ENCODE measurements at regions not wholly inside any gene's neighbourhood (a gene's known extent, or its start where the extent isn't known, plus 50 kb on each side); places are given as distances from the start of the nearest gene placed in this dataset.

DNA sequence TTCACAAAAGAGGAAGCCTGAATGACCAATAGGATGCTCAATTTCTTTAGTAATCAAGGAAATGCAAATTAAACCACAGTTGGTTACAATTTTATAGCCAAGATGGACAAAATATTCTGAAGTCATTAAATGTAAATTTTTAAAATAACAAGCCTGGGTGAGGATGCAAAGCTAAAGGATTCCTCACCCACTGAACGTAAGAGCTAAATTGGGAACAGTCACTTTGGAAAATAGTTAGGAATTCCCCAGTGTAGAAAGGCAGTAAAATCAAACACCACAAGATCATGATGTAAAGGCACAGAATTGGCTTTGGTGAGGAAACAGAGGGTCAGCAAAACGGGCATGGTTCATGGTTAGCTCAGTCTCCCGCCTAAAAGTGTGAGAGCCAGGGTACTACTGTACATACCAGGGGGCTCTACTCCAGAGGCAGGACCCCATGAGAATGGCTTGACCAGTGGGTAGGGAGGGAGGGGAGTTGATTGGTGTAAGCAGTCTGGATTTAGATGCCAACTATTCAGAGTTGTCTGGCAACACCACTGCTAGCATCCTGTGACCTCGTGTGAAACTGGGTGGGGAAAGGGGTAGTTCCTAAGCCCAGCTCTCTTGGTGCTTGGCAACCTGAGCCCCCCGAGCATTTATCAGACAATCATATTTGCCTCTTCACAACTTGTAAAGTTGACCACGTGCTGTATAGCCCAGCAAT, 213.4 kb upstream of the EGLN3 start:
- H3K27ac ChIP-seq: no peak overlapping the region
- H3K4me3 ChIP-seq: no peak overlapping the region
- no peak for DNase-seq
- H3K4me1 ChIP-seq (ENCODE audit: insufficient read depth): no peaks in the 10 kb centered on the region
- intact Hi-C loops (cut with DNase I): no loop called here
- no peaks in the 10 kb centered on the region for H3K27me3 ChIP-seq
- WGBS, 3 donors: 53 to 61% (median 58%) methylated on average over 6 of the region's 6 CpGs
- TF ChIP-seq, protein P1, sequence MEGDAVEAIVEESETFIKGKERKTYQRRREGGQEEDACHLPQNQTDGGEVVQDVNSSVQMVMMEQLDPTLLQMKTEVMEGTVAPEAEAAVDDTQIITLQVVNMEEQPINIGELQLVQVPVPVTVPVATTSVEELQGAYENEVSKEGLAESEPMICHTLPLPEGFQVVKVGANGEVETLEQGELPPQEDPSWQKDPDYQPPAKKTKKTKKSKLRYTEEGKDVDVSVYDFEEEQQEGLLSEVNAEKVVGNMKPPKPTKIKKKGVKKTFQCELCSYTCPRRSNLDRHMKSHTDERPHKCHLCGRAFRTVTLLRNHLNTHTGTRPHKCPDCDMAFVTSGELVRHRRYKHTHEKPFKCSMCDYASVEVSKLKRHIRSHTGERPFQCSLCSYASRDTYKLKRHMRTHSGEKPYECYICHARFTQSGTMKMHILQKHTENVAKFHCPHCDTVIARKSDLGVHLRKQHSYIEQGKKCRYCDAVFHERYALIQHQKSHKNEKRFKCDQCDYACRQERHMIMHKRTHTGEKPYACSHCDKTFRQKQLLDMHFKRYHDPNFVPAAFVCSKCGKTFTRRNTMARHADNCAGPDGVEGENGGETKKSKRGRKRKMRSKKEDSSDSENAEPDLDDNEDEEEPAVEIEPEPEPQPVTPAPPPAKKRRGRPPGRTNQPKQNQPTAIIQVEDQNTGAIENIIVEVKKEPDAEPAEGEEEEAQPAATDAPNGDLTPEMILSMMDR (IDR thresholded peaks at IDR 0.05): no peak
- TF ChIP-seq POLR2A (IDR thresholded peaks at IDR 0.05) (no peak), EP300 (IDR thresholded peaks at IDR 0.05) (no peak)
- peaks cover 0 to 3% of the 10 kb centered on the region in 2 donors for H3K9me3 ChIP-seq
- no peaks in the 10 kb centered on the region for H3K36me3 ChIP-seq

DNA sequence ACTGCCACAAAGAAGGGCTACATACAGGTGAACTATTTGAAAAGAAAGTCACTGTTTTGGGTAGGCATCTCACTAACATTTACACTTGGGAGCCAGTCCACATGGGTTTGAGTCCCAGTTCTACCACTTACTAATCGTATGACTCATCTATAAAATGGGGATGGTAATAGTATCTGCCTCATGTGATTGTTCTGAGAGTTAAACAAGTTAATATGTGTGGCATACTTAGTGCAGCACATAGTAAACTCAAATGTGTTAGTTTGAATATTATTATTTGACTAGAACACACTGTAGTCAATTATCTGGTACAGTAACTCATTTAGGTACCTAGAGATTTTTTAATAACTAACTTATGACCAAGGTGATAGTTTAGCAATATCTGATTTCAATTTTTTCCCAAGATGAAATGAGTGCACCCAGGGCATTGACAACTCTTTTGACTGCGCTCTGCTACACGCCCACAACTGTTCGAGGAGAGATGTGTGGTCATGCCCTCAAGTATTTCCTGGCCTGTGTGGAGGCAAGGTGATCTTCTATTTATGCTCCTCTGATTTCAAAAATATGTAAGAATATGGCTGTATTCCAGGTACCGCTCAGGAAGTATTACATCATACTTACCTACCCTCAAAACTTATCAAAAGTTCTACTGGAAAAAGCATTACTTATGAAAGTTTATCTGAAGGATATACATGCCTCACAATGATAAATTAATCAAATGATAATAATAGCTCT, 210.6 kb upstream of the EGLN3 start:
- no peak for DNase-seq
- WGBS, 3 donors: 80 to 83% (median 81%) methylated on average over 5 of the region's 5 CpGs
- Histone ChIP-seq H3K4me1 (ENCODE audit: insufficient read depth) (no peaks in the 10 kb centered on the region), H3K36me3 (no peaks in the 10 kb centered on the region), H3K4me3 (no peak overlapping the region), H3K9me3 (peaks cover 0 to 3% of the 10 kb centered on the region in 2 donors), H3K27ac (no peak overlapping the region), H3K27me3 (no peaks in the 10 kb centered on the region)
- intact Hi-C loops (cut with DNase I): no loop called here
- TF ChIP-seq, protein P1 (IDR thresholded peaks at IDR 0.05): no peak
- TF ChIP-seq POLR2A (IDR thresholded peaks at IDR 0.05): no peak
- no peak for TF ChIP-seq EP300 (IDR thresholded peaks at IDR 0.05)

- intact Hi-C loops (cut with DNase I): no loop called here
- WGBS, 3 donors: 83 to 87% (median 87%) methylated on average over 2 of the region's 2 CpGs
These were observed 209.7 kb upstream of the EGLN3 start for GRCh38 chr14:34160619-34161018.

GRCh38 chr14:34157651-34158050, 206.8 kb upstream of the EGLN3 start:
- Histone ChIP-seq H3K4me1 (ENCODE audit: insufficient read depth) (no peaks in the 10 kb centered on the region), H3K27ac (no peak overlapping the region), H3K27me3 (no peaks in the 10 kb centered on the region), H3K36me3 (no peaks in the 10 kb centered on the region), H3K9me3 (peaks cover 0 to 3% of the 10 kb centered on the region in 2 donors), H3K4me3 (no peak overlapping the region)
- DNase-seq: no peak
- 82 to 97% (median 86%) methylated on average over 2 of the region's 2 CpGs for WGBS, 3 donors
- TF ChIP-seq, protein P1 (IDR thresholded peaks at IDR 0.05): no peak
- TF ChIP-seq POLR2A (IDR thresholded peaks at IDR 0.05): no peak
- no peak for TF ChIP-seq EP300 (IDR thresholded peaks at IDR 0.05)
- intact Hi-C loops (cut with DNase I): no loop called here

More at GRCh38 chr14:34160619-34161018, 209.7 kb upstream of the EGLN3 start:
- H3K27me3 ChIP-seq: no peaks in the 10 kb centered on the region
- no peaks in the 10 kb centered on the region for H3K36me3 ChIP-seq
- H3K27ac ChIP-seq: no peak overlapping the region
- no peak overlapping the region for H3K4me3 ChIP-seq
- DNase-seq: no peak
- TF ChIP-seq EP300 (IDR thresholded peaks at IDR 0.05) (no peak), POLR2A (IDR thresholded peaks at IDR 0.05) (no peak)
- TF ChIP-seq, protein P1 (IDR thresholded peaks at IDR 0.05): no peak
- H3K9me3 ChIP-seq: peaks cover 0 to 3% of the 10 kb centered on the region in 2 donors
- no peaks in the 10 kb centered on the region for H3K4me1 ChIP-seq (ENCODE audit: insufficient read depth)
